IMR-90 (cell line): ENCODE measurements at regions not wholly inside any gene's neighbourhood (a gene's known extent, or its start where the extent isn't known, plus 50 kb on each side); places are given as distances from the start of the nearest gene placed in this dataset.
A peak's percentile ranks its signal among the peaks of the same experiment; 100 is the strongest.

Experiments used
- ATAC-seq: fragments of 200-7000 bp; cut with Tn5 transposase; 2 replicates; pipeline ENCODE4 v1.9.1; 2020; ENCODE audit warnings: low read depth, mild to moderate bottlenecking, moderate library complexity
- BruUV-seq: library from RNA; stranded (reverse); fragments of 400-500 nt; replicated peaks from 2 replicates; lab custom pipeline; 2021; lab: Mats Ljungman, UMichigan
- CTCF ChIA-PET: fragments of 300-600 bp; formaldehyde crosslinking; extraction: SDS; loops from one replicate; lab custom pipeline; 2021; ENCODE audit warnings: antibody characterized with exemption; lab: Yijun Ruan, JAX
- POLR2A ChIA-PET: fragments of 300-600 bp; sonication (Branson Sonifier 250); formaldehyde crosslinking; loops from one replicate; lab custom pipeline; 2022; ENCODE audit warnings: antibody characterized with exemption; ENCODE audit not compliant: unreplicated experiment; lab: Charles Lee
- DNase-seq: peaks from one replicate; pipeline ENCODE4 v3.0.0; 2013
- H2AFZ ChIP-seq: replicated peaks from 2 replicates; pipeline ENCODE3; 2013; ENCODE audit warnings: low read length, mild to moderate bottlenecking; ENCODE audit not compliant: poor library complexity
- H2AK5ac ChIP-seq: 2 replicates; pipeline ENCODE4 v1.6.1; 2013; ENCODE audit warnings: low read depth, low read length, inconsistent platforms
- H2AK9ac ChIP-seq: replicated peaks from 2 replicates; pipeline ENCODE3; 2013; ENCODE audit warnings: mild to moderate bottlenecking, low read depth, low read length, moderate library complexity; ENCODE audit not compliant: poor library complexity
- H2BK120ac ChIP-seq: 2 replicates; pipeline ENCODE4 v1.6.1; 2013; ENCODE audit warnings: low read depth, low read length, inconsistent platforms
- H2BK15ac ChIP-seq: 3 replicates; pipeline ENCODE4 v1.6.1; 2013; ENCODE audit warnings: low read depth, low read length, inconsistent platforms
- H2BK20ac ChIP-seq: 2 replicates; pipeline ENCODE4 v1.6.1; 2013; ENCODE audit warnings: low read depth, mild to moderate bottlenecking, inconsistent platforms, low read length, moderate library complexity
- H2BK5ac ChIP-seq: 2 replicates; pipeline ENCODE4 v1.6.1; 2013; ENCODE audit warnings: mild to moderate bottlenecking, low read depth, low read length, inconsistent platforms; ENCODE audit not compliant: poor library complexity, severe bottlenecking
- H3K14ac ChIP-seq: replicated peaks from 2 replicates; pipeline ENCODE4 v1.6.1; 2013; ENCODE audit warnings: low read depth, low read length, inconsistent platforms
- H3K18ac ChIP-seq: 2 replicates; pipeline ENCODE4 v1.6.1; 2013; ENCODE audit warnings: low read depth, low read length, control low read depth
- H3K23ac ChIP-seq: 2 replicates; pipeline ENCODE4 v1.6.1; 2013; ENCODE audit warnings: low read depth, low read length, inconsistent platforms
- H3K27ac ChIP-seq: 2 replicates; pipeline ENCODE4 v1.5.1; 2013; ENCODE audit warnings: mild to moderate bottlenecking, control low read depth, low read length; ENCODE audit not compliant: insufficient read depth
- H3K27me3 ChIP-seq: 2 replicates; pipeline ENCODE4 v1.6.1; 2013; ENCODE audit warnings: low read length; ENCODE audit not compliant: control insufficient read depth, insufficient read depth
- H3K36me3 ChIP-seq: 2 replicates; pipeline ENCODE4 v1.6.1; 2013; ENCODE audit warnings: low read length, mixed read lengths; ENCODE audit not compliant: control insufficient read depth, insufficient read depth
- H3K4ac ChIP-seq: 2 replicates; pipeline ENCODE4 v1.6.1; 2013; ENCODE audit warnings: low read depth, low read length, inconsistent platforms
- H3K4me1 ChIP-seq: 2 replicates; pipeline ENCODE4 v1.6.1; 2013; ENCODE audit warnings: low read length, mixed read lengths; ENCODE audit not compliant: control insufficient read depth, insufficient read depth
- H3K4me2 ChIP-seq: 2 replicates; pipeline ENCODE4 v1.6.1; 2013; ENCODE audit warnings: low read depth, mild to moderate bottlenecking, control low read depth, low read length, moderate library complexity
- H3K4me3 ChIP-seq: 2 replicates; pipeline ENCODE4 v1.5.1; 2013; ENCODE audit warnings: low read depth, mild to moderate bottlenecking, control low read depth, low read length, moderate library complexity; ENCODE audit not compliant: insufficient read depth
- H3K56ac ChIP-seq: 2 replicates; pipeline ENCODE4 v1.6.1; 2013; ENCODE audit warnings: low read length, inconsistent platforms; ENCODE audit not compliant: insufficient read depth; ENCODE audit errors: extremely low read depth
- H3K79me1 ChIP-seq, 2 experiments: 2 replicates each; pipeline ENCODE4 v1.6.1; 2013; ENCODE audit warnings: low read length in 2 of 2, inconsistent platforms in 1 of 2, low read depth in 1 of 2
- H3K9ac ChIP-seq: 2 replicates; pipeline ENCODE4 v1.6.1; 2013; ENCODE audit warnings: low read depth, low read length, control low read depth
- H3K9me1 ChIP-seq: 2 replicates; pipeline ENCODE4 v1.6.1; 2013; ENCODE audit warnings: low read length, inconsistent platforms; ENCODE audit not compliant: insufficient read depth
- H3K9me3 ChIP-seq: 2 replicates; pipeline ENCODE4 v1.6.1; 2013; ENCODE audit warnings: low read length; ENCODE audit not compliant: control insufficient read depth, insufficient read depth
- H4K20me1 ChIP-seq: 2 replicates; pipeline ENCODE4 v1.6.1; 2013; ENCODE audit warnings: low read length, inconsistent platforms; ENCODE audit not compliant: insufficient read depth
- H4K5ac ChIP-seq: 2 replicates; pipeline ENCODE4 v1.6.1; 2013; ENCODE audit warnings: mild to moderate bottlenecking, low read depth, low read length, control low read depth
- H4K8ac ChIP-seq, 2 experiments: 2 replicates each; pipeline ENCODE4 v1.6.1; 2013; ENCODE audit warnings: low read depth in 2 of 2, low read length in 2 of 2, control low read depth in 1 of 2, inconsistent platforms in 1 of 2
- H4K91ac ChIP-seq: 2 replicates; pipeline ENCODE4 v1.6.1; 2013; ENCODE audit warnings: low read depth, low read length, inconsistent platforms; ENCODE audit not compliant: insufficient read depth
- ELK1 ChIP-seq: fragments of 150-350 bp; IDR thresholded peaks from 2 replicates; pipeline ENCODE4 v1.6.1; 2016; ENCODE audit warnings: low read depth, mild to moderate bottlenecking, low read length, moderate library complexity, borderline replicate concordance
- MXI1 ChIP-seq: IDR thresholded peaks from 2 replicates; pipeline ENCODE4 v1.6.1; 2012; ENCODE audit warnings: low read depth, mild to moderate bottlenecking, low read length, moderate library complexity, borderline replicate concordance
- SMC3 ChIP-seq: fragments of 150-350 bp; IDR thresholded peaks from 2 replicates; pipeline ENCODE4 v1.6.1; 2016; ENCODE audit warnings: low read depth, mild to moderate bottlenecking, antibody characterized with exemption, low read length, moderate library complexity
- WGBS, 2 experiments: methylation state at CpG; one replicate each; pipeline versions ENCODE4 v1.1.5 to v1.1.7; 2013; ENCODE audit warnings: missing lambda C conversion rate in 2 of 2; ENCODE audit not compliant: insufficient read length in 1 of 2; ENCODE audit errors: extremely low coverage in 2 of 2; 5-methylcytosine and 5-hydroxymethylcytosine counted together
- dilution Hi-C: fragments of 300-500 bp; cut with HindIII; formaldehyde crosslinking; loops from one replicate; pipeline ENCODE4 v1.14.3; 2018; ENCODE audit warnings: low sequenced_read_pairs; ENCODE audit not compliant: unreplicated experiment
- in situ Hi-C: fragments of 300-500 bp; cut with MboI; formaldehyde crosslinking; loops from 3 replicates; pipeline ENCODE4 v1.14.3; 2019; ENCODE audit warnings: low sequenced_read_pairs, inconsistent platforms, mixed read lengths
- intact Hi-C: fragments of 100-400 bp; cut with micrococcal nuclease; formaldehyde crosslinking; loops from 2 replicates; pipeline ENCODE4 v1.10.0; 2022

GRCh38 chr6:134720353-134721059, 229.4 kb downstream of the ALDH8A1 start:
- no peak overlapping the region for H3K4me2 ChIP-seq
- H3K14ac ChIP-seq = 0 out of 2 replicates have a peak overlapping the region, but pooled peaks have one; percentile 8
- ChIA-PET POLR2A (no interaction called here), CTCF (interaction anchor here (0.6 to 1.2 kb wide), 2 partner anchors 14 to 420 kb away, joined by 3 to 6 read pairs; no protein-coding TSS in a partner anchor)
- no TSS peak for BruUV-seq
- intact Hi-C loops (no loop called here), in situ Hi-C loops (no loop called here), dilution Hi-C loops (no loop called here)
- H4K8ac ChIP-seq = peak overlapping the region; percentile 10 to 43; a peak in 3 of 4 replicates
- no peak overlapping the region for H2AK9ac ChIP-seq
- TF ChIP-seq MXI1 (no peak), ELK1 (no peak), SMC3 (no peak)
- no peak overlapping the region for H2AFZ ChIP-seq
- H3K4me1 ChIP-seq = peaks cover 22% of the 10 kb centered on the region
- 0 out of 2 replicates have a peak overlapping the region, but pooled peaks have one; percentile 10 for H2AK5ac ChIP-seq
- peak overlapping the region; percentile 38; the same call in 1 of the 3 replicates for H2BK15ac ChIP-seq
- H3K4me3 ChIP-seq = no peak overlapping the region
- H3K9me1 ChIP-seq = peaks cover 3% of the 10 kb centered on the region; the same call in 1 of the 2 replicates
- H4K91ac ChIP-seq = peak overlapping the region; percentile 38; the same call in 1 of the 2 replicates
- H3K79me1 ChIP-seq = no peaks in the 10 kb centered on the region
- 0 out of 2 replicates have a peak overlapping the region, but pooled peaks have one; percentile 16 for H3K9ac ChIP-seq
- H3K27ac ChIP-seq = peak overlapping the region; percentile 80
- H3K36me3 ChIP-seq = no peaks in the 10 kb centered on the region
- peak overlapping the region; percentile 43; the same call in 1 of the 2 replicates for H3K4ac ChIP-seq
- WGBS, 2 experiments = no CpG with 5 or more reads among the region's 4 CpGs
- no peaks in the 10 kb centered on the region for H3K9me3 ChIP-seq
- DNase-seq = no peak
- H4K20me1 ChIP-seq = no peaks in the 10 kb centered on the region
- H3K18ac ChIP-seq = peak overlapping the region; percentile 63
- no peak overlapping the region for H3K23ac ChIP-seq
- H2BK120ac ChIP-seq = peak overlapping the region; percentile 23
- H2BK5ac ChIP-seq = peak overlapping the region; percentile 11
- no peak for ATAC-seq
- H2BK20ac ChIP-seq = peak overlapping the region; percentile 35
- no peak overlapping the region for H3K56ac ChIP-seq
- peak overlapping the region; percentile 40 for H4K5ac ChIP-seq
- H3K27me3 ChIP-seq = no peaks in the 10 kb centered on the region
